ENCODE measurements at regions not wholly inside any gene's neighbourhood (a gene's known extent, or its start where the extent isn't known, plus 50 kb on each side); places are given as distances from the start of the nearest gene placed in this dataset.

DNA sequence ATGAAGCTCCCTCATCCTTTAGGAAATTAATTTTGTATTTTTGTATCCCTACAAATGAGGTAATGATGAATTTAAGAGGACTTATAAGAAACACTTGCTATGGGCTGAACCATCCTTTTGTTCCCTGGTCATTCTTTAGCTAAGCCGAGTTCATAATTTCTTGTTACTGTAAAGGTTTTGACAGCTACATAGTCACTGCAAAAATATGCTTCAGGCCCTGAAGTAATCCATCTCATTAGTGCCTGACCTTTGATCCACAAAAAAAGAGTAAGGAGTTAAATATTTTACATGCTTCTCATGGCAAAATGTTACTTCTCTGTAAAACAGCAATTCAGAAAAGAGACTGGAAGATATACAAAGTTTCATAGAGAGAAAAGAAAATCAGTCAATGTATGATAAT lies 290.6 kb upstream of the SLIT2 start:
- TF ChIP-seq, protein P1, sequence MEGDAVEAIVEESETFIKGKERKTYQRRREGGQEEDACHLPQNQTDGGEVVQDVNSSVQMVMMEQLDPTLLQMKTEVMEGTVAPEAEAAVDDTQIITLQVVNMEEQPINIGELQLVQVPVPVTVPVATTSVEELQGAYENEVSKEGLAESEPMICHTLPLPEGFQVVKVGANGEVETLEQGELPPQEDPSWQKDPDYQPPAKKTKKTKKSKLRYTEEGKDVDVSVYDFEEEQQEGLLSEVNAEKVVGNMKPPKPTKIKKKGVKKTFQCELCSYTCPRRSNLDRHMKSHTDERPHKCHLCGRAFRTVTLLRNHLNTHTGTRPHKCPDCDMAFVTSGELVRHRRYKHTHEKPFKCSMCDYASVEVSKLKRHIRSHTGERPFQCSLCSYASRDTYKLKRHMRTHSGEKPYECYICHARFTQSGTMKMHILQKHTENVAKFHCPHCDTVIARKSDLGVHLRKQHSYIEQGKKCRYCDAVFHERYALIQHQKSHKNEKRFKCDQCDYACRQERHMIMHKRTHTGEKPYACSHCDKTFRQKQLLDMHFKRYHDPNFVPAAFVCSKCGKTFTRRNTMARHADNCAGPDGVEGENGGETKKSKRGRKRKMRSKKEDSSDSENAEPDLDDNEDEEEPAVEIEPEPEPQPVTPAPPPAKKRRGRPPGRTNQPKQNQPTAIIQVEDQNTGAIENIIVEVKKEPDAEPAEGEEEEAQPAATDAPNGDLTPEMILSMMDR (IDR thresholded peaks at IDR 0.05) = no peak
- TF ChIP-seq, protein P2, sequence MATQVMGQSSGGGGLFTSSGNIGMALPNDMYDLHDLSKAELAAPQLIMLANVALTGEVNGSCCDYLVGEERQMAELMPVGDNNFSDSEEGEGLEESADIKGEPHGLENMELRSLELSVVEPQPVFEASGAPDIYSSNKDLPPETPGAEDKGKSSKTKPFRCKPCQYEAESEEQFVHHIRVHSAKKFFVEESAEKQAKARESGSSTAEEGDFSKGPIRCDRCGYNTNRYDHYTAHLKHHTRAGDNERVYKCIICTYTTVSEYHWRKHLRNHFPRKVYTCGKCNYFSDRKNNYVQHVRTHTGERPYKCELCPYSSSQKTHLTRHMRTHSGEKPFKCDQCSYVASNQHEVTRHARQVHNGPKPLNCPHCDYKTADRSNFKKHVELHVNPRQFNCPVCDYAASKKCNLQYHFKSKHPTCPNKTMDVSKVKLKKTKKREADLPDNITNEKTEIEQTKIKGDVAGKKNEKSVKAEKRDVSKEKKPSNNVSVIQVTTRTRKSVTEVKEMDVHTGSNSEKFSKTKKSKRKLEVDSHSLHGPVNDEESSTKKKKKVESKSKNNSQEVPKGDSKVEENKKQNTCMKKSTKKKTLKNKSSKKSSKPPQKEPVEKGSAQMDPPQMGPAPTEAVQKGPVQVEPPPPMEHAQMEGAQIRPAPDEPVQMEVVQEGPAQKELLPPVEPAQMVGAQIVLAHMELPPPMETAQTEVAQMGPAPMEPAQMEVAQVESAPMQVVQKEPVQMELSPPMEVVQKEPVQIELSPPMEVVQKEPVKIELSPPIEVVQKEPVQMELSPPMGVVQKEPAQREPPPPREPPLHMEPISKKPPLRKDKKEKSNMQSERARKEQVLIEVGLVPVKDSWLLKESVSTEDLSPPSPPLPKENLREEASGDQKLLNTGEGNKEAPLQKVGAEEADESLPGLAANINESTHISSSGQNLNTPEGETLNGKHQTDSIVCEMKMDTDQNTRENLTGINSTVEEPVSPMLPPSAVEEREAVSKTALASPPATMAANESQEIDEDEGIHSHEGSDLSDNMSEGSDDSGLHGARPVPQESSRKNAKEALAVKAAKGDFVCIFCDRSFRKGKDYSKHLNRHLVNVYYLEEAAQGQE (IDR thresholded peaks at IDR 0.05; ENCODE audit: insufficient read depth in 1 of 2, low read depth in 2 of 2, low read length in 1 of 2) = no peak
- TF ChIP-seq SIN3A (IDR thresholded peaks at IDR 0.05; ENCODE audit: borderline replicate concordance, insufficient read depth, low read depth, low read length) = no peak

Measured in Panc1 (cell line).